HUDEP-2 (cell line): ENCODE measurements at regions not wholly inside any gene's neighbourhood (a gene's known extent, or its start where the extent isn't known, plus 50 kb on each side); places are given as distances from the start of the nearest gene placed in this dataset.
"Not testable (repeated sequence)": the region's sequence is repeated elsewhere in the genome, so short reads cannot be mapped to it uniquely, and the experiment has no call there.

Source experiments
- DNase-seq, 76 experiments: peaks; one replicate each; lab custom pipeline; 2025; ENCODE audit not compliant: unreplicated experiment in 76 of 76; lab: John Stamatoyannopoulos, UW

DNA sequence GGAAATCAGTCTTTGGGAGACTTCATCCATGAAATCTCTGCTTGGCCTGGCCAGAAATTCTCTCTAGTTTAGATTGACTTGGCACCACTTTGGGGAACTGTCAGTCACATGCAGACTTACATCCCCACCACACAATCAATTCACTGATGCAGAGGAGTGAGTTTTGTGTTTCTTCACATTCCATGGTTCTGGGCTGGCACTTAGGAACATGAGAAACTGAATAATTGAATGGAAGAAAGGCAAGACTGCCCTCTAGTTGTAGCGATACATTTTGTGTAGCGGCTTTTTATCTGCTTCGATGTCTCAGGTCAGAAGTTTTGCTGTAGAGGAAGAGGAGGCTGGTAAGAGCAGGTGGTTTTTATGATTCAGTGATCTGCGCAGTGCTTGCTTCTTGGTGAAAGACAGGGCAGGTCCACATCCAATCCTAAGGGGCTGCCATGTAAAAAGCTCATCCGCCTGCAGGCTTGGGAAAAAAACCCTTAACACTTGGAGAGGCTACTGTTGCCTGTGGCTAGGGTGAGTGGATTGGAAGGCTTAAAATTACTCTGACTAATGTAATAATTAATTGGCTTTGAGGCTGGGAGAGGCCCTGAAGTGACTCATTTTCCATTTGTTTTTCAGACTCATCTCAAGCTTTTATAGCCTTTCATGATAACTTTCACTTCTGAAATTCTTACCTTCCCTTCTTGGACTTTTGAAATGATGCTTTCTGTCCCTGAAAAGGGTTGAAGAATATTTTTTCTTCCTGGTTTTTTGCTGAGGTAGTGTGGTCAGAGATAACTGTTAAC is 75.4 kb upstream of the LPCAT1 start:
- DNase-seq, result peak in 3 of 76 experiments; percentile 1 to 9 (median 3)

DNA sequence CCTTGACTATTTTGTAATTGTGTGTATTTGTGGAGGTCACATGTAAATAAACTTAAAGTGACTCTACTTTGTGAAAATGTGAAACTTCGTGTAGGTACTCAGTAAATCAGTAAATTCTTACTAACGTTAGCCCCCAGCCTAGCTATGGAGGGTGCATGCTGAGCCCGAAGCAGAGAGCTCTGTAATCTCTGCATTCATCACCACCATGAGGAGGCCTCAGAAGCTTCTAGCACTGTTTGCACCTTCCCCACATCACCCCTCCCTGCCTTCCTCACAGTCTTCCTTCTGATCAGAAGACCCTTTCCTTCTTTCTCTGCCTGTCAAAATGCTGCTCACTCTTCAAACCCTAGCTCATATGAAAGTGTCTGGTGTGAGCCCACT is 73.3 kb upstream of the LPCAT1 start:
- not testable (repeated sequence) for DNase-seq

DNA sequence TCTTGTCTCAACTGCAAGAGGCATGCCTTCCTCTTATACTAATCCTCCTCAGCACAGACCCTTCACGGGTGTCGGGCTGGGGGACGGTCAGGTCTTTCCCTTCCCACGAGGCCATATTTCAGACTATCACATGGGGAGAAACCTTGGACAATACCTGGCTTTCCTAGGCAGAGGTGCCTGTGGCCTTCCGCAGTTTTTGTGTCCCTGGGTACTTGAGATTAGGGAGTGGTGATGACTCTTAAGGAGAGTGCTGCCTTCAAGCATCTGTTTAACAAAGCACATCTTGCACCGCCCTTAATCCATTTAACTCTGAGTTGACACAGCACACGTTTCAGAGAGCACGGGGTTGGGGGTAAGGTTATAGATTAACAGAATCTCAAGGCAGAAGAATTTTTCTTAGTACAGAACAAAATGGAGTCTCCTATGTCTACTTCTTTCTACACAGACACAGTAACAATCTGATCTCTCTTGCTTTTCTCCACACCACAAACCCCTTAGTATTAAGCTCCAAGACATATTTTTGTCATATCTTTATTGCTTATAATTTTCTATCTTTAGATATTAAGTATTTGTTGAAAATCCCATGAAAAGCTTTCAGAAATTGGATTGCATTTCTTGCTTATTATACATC is 72.8 kb upstream of the LPCAT1 start:
- not testable (repeated sequence) for DNase-seq

DNA sequence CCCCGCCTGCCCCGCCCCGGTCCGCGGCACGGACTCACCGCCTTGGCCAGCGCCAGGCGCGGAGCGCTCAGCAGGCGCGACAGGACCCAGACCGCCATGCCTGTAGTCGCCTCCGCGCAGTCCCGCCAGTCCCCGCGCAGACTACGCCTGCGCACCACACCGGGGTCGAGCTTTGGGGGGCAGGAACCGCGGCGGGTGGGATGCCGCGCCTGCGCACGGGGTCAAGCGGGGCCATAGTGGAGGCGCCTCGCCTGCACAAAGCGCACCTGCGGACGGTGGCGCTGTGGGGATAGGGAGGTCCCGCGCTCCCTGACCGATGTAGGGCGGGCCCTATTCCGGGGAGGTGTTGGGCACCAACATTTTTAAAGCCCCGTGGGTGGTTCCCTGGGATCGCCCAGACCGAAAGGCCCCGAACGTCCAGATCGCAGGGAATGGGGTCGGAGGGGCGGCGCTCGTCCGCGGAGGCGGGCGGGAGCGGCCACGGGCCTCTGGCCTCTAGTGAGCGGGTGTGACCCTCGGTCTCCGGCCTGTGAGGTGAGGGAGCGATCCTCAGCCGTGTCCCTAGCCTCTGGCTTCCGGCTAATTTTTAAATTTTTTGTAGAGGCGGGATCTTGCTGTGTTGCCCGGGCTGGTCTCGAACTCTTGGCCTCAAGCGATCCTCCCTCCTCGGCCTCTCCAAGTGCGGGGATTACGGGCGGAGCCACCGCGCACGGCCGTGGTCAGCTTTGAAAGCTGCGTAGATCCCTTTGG is 70.8 kb upstream of the LPCAT1 start:
- peak in 4 of 76 experiments; percentile 2 to 8 (median 2) for DNase-seq

DNA sequence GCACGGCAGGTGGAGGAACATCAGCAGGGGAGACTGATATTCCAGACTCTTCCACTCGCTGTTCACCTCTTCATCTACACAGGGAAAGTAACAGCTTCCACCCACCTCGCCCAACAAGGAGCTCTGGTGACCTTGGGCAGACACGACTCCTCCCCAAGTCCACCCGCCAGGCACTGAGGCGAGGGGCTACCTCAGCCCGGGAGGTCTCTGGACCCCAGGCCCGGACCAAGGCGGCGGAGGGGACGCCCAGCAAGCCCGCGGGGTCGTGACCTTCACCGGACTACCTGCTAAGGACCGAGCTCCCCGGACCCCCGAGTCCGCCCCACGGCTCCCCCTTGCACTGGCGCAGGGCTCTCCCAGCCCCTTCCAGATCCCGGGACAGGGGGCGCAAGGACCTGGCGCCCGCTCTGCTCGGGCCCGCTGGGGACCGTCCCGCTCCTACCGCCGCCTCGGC is 70.2 kb upstream of the LPCAT1 start:
- no peak for DNase-seq

DNA sequence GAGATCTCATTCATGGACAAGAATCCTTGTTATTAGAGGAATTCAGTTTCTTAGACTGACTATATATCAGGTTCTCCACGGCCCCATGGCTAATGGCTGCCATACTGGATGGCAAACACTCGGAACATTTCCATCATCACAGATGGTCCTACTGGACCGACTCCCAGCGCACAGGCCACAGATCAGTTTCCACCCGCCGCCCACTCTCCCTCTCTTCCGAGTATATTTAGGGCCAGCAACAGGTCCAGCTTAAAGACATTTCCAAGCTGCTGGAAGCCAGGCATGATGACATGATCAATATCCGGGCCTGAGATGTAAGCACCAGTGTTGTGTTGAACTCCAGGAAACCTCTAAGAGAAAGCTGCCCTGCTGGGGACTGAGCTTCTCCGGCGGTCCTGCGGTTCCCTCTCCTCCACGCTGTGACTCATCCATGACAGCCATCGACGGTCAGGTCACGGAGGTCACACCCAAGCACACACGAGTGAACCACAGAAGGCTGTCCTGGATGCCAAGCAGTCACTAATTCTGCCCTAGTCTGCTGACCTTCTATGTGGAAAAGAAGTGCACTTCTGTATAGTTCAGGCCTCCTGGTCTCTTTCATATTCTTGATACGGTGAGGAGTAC is 64.4 kb upstream of the LPCAT1 start:
- not testable (repeated sequence) for DNase-seq

DNA sequence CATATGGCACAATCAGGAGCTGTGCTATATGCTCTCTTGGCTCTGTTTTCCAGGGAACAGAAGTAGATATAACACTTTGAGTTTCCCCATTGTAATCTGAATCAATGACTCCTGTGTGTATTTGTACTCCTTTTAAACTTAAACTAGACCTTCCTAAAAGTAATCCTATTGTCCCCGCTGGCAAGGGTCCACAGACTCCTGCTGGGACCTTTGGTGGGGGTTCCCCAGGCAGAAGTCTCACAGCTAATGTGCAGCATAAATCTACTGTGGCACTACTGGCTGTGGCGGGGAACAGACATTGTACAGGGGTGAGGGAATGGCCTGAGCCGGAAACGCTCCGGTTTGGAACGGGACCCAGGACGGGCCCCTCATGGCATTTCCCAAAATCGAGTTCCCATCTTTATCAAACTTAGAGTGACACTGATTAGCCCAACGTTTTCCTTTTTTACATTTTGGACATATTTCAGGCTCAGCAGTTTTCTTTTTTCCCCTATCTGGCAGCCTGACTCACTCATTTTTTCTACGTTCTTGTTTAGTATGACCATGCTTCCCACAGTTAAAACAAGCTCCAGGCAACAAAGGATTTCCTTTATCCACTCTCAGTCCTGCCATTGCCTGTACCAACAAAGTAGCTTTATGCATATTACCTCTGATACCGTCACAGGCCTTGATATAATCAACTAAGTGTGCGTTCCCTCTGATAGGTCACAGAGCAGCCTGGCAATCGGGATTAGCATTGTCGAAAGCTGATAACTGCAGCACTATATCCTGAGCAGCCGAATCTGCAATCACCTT is 59.5 kb upstream of the LPCAT1 start:
- not testable (repeated sequence) for DNase-seq

DNA sequence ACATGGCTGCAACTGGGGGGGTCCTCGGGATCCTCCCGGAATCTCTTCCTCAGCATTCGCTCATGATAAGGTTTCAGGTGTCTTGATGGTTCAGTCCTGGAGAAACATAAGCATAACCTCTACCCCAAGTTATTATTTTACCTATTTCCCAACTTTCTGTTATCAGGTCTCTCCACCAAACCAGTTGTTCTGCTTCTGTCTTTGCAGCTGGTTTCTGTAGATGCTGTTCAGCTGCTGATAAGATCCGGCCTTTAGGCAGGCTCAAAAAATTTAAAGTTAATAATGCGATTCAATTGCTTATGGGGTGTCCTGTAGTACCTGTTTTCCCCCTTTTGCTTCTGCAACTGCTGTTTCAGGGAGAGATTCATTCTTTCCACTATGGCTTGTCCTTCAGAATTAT is 55.6 kb upstream of the LPCAT1 start:
- DNase-seq, result not testable (repeated sequence)

DNA sequence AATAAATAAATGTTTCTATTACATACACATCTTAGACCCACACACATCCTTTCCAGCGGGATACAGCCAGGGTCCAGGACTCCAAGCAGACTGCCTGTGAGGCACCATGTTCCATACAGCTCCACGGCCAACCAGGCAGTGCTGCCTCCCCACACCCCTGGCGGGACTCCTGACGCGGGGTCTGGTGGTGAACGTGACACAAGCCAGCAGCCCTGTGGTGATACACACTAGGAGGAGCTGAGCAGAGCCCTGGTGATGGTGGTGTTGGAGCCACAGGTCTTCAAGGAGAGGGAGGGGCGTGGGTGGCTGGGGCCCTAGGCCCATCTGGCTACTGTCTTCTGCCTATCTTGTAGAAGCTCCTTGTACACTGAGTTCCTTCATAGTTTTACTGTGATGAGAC is 53.1 kb upstream of the LPCAT1 start:
- DNase-seq, result not testable (repeated sequence)

DNA sequence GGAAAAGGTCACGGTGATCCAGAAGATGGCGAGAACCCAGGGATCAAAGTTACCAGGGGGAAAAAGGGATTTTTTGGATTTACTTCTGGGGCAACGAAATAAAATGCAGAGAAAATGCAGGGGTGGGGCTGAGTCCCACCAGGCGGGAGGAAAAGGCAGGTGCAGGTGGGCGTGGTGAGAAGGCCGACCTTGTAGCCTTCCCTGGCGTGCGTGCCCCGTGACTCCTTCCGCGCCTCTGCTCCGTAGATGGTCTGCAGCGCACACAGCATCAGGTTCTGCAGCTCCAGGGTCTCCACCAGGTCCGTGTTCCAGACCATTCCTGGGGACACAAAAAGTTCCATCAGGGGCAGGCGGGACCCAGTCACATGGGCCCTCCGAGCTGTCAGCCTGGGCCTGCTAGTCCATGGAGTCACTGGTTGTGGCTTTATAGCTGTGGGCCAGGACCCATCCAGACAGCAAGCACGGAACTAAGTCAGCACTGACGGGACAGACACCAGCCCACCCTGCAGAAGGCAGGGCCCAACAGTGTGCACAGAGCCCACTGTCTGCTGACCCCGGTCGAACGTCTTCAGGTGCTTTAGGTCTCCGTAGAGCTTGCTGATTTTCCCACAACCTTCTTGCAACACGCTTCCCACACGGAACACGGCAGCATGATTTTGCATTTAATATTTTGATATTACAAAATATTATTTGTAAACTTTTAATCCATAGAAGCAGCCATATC is 52.4 kb upstream of the LPCAT1 start:
- DNase-seq, result not testable (repeated sequence)

DNA sequence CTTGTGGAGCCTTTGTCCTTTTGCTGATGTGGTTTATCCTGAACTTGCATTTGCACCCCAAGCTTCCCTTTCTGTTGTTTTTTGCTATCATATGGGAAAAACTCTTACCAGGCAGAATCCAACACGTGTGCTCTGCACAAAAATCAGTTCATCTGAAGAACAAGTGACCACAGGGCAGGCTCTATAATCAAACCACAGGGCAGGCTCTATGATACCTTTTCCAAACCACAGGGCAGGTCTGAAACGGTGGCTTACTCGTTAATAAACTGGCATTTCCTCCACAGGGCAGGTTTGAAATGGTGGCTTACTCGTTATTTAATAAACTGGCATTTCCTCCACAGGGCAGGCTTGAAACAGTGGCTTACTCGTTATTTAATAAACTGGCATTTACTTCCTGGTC is 51.7 kb upstream of the LPCAT1 start:
- DNase-seq, result not testable (repeated sequence)

DNA sequence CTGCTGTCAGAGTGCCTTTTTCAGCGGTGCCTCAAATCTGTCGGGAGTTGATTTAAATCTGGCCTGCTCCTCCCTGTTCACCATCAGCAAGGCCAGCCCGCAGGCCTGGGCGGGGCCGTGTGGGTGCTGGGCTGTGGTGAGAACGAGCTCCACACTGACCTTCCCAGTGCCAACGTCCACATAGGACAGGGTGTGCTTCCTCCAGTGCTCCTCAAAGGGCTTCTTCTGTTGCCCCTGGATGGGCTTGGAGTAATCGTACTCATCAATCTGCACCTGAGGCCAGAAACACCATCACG is 50.2 kb upstream of the LPCAT1 start:
- DNase-seq, result not testable (repeated sequence)

DNA sequence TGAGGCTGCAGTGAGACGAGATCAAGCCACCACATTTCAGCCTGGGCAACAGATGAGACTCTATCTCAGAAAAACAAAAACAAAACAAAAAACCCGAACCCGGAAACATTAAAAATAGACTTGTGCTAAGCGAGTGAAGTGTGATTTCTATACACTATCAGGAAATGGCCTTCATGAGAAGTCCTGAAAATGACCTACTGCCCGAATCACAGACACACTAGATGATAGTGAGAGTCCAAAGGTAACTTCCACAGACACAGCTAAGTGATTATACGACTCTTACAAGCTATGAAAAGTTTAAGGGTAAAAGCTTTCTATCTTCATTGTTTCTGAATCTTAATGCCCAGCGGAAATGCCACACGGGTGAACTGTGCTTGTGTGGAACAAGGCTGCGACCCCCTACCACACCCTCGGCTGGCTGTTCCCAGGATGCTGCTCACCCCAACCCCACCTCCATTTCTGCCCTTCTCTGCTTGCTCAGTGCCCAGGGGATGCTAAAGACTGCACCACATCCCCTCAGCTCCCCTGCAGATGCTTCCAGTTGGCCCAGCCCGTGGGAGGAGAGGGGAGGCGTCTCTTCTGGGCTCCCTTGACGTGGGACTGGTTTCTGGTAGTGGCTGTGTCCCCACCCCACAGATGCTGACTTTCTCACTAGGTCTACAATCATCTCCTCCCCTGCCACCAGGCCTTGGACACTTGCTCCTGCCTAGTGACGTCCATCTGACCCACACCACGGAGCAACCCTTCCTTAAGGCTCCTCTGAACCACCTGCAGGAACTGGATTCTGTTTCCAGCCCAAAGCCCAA is 49.7 kb upstream of the LPCAT1 start:
- DNase-seq, result not testable (repeated sequence)
